HCT116 (cell line): ENCODE measurements at regions not wholly inside any gene's neighbourhood (a gene's known extent, or its start where the extent isn't known, plus 50 kb on each side); places are given as distances from the start of the nearest gene placed in this dataset.
A peak's percentile ranks its signal among the peaks of the same experiment; 100 is the strongest.

Source experiments
- ATAC-seq: fragments of 200-7000 bp; cut with Tn5 transposase; 2 replicates; pipeline ENCODE4 v1.9.1; 2020; ENCODE audit warnings: mild to moderate bottlenecking, moderate library complexity
- BruUV-seq: library from RNA; stranded (reverse); fragments of 400-500 nt; replicated peaks from 2 replicates; lab custom pipeline; 2021; lab: Mats Ljungman, UMichigan
- CTCF ChIA-PET: fragments of 300-600 bp; sonication (Branson Sonifier 250); formaldehyde crosslinking; loops from one replicate; lab custom pipeline; 2021; ENCODE audit warnings: antibody characterized with exemption; lab: Charles Lee
- POLR2A ChIA-PET: fragments of 300-600, 350-600 bp; sonication (Branson Sonifier 250); formaldehyde crosslinking; loops from one replicate; lab custom pipeline; 2021; ENCODE audit warnings: antibody characterized with exemption; lab: Charles Lee
- RAD21 ChIA-PET, 2 experiments: fragments of 300-600 bp; sonication (Branson Sonifier 250); formaldehyde crosslinking; loops; one replicate each; lab custom pipeline; 2023; ENCODE audit warnings: low total read pairs in 2 of 2; ENCODE audit not compliant: uncharacterized antibody in 2 of 2, unreplicated experiment in 2 of 2, low non-redundant PET in 1 of 2; lab: Charles Lee
- DNase-seq: peaks from one replicate; pipeline ENCODE4 v3.0.0-alpha.2; 2010; ENCODE audit warnings: low read depth, low spot score
- H2AFZ ChIP-seq: fragments of 200-600 bp; shearing (Covaris generic), sonication (generic); 2 replicates; pipeline ENCODE4 v1.6.1; 2017; ENCODE audit warnings: low read depth, mixed run types, mixed read lengths, antibody characterized with exemption, low read length; ENCODE audit not compliant: poor library complexity, severe bottlenecking
- H3K27ac ChIP-seq: 2 replicates; pipeline ENCODE4 v1.5.1; 2012; ENCODE audit warnings: low read depth, low read length
- H3K27me3 ChIP-seq: fragments of 200-600 bp; sonication (generic); 2 replicates; pipeline ENCODE4 v1.6.1; 2016; ENCODE audit warnings: mixed run types, low read length, mixed read lengths; ENCODE audit not compliant: insufficient read depth
- H3K36me3 ChIP-seq, 2 experiments: fragments of 200-500 bp in 1 of 2; fragments of 200-600 bp in 1 of 2; sonication (Bioruptor generic) in 1 of 2; sonication (generic) in 1 of 2; 2 replicates each; pipeline versions ENCODE4 v1.5.1 to v1.6.1; 2014 to 2016; ENCODE audit warnings: low read length in 2 of 2, inconsistent platforms in 1 of 2, mixed read lengths in 1 of 2, mixed run types in 1 of 2; ENCODE audit not compliant: insufficient read depth in 2 of 2, control insufficient read depth in 1 of 2
- H3K4me1 ChIP-seq, 2 experiments: fragments of 200-600 bp in 1 of 2; sonication (generic) in 1 of 2; 2 replicates each; pipeline versions ENCODE4 v1.5.1 to v1.6.1; 2012 to 2017; ENCODE audit warnings: low read length in 2 of 2, inconsistent platforms in 1 of 2, mild to moderate bottlenecking in 1 of 2, mixed read lengths in 1 of 2, mixed run types in 1 of 2, moderate library complexity in 1 of 2; ENCODE audit not compliant: insufficient read depth in 2 of 2, control insufficient read depth in 1 of 2
- H3K4me2 ChIP-seq: fragments of 200-600 bp; sonication (generic); 2 replicates; pipeline ENCODE4 v1.6.1; 2017; ENCODE audit warnings: mixed run types, low read length, mixed read lengths
- H3K4me3 ChIP-seq, 2 experiments: fragments of 200-600 bp in 1 of 2; sonication (generic) in 1 of 2; replicated peaks in 1 of 2; 2 replicates each; pipeline ENCODE4 v1.5.1; 2011 to 2016; ENCODE audit warnings: low read length in 2 of 2, control low read depth in 1 of 2, low read depth in 1 of 2, mild to moderate bottlenecking in 1 of 2, mixed read lengths in 1 of 2, mixed run types in 1 of 2
- H3K79me2 ChIP-seq: fragments of 200-600 bp; sonication (generic); 2 replicates; pipeline ENCODE4 v1.6.1; 2017; ENCODE audit warnings: mild to moderate bottlenecking, mixed run types, low read length, moderate library complexity, mixed read lengths; ENCODE audit not compliant: insufficient read depth
- H3K9ac ChIP-seq: fragments of 200-600 bp; sonication (generic); 2 replicates; pipeline ENCODE4 v1.6.1; 2016; ENCODE audit warnings: low read length, mixed read lengths
- H3K9me2 ChIP-seq: fragments of 200-600 bp; sonication (generic), shearing (Covaris generic); 2 replicates; pipeline ENCODE4 v1.6.1; 2017; ENCODE audit warnings: mixed run types, mild to moderate bottlenecking, moderate library complexity; ENCODE audit not compliant: insufficient read depth
- H3K9me3 ChIP-seq, 2 experiments: fragments of 200-500 bp in 1 of 2; fragments of 200-600 bp in 1 of 2; sonication (Bioruptor generic) in 1 of 2; sonication (generic) in 1 of 2; 2 replicates each; pipeline ENCODE4 v1.6.1; 2014 to 2017; ENCODE audit warnings: low read length in 2 of 2, mixed read lengths in 2 of 2, inconsistent platforms in 1 of 2, low read depth in 1 of 2, mild to moderate bottlenecking in 1 of 2, mixed run types in 1 of 2, moderate library complexity in 1 of 2; ENCODE audit not compliant: control insufficient read depth in 1 of 2, insufficient read depth in 1 of 2
- H4K20me1 ChIP-seq: fragments of 200-600 bp; sonication (generic), shearing (Covaris generic); 2 replicates; pipeline ENCODE4 v1.6.1; 2017; ENCODE audit warnings: mixed run types, mild to moderate bottlenecking, moderate library complexity; ENCODE audit not compliant: insufficient read depth
- EGR1 ChIP-seq: IDR thresholded peaks from 2 replicates; pipeline ENCODE4 v1.6.1; 2012; ENCODE audit warnings: low read depth
- ELF1 ChIP-seq: IDR thresholded peaks from 2 replicates; pipeline ENCODE4 v1.6.1; 2012; ENCODE audit warnings: low read depth, borderline replicate concordance
- FOSL1 ChIP-seq: IDR thresholded peaks from 2 replicates; pipeline ENCODE4 v1.6.1; 2012; ENCODE audit warnings: low read depth
- POLR2AphosphoS5 ChIP-seq: IDR thresholded peaks from 2 replicates; pipeline ENCODE4 v1.6.1; 2011; ENCODE audit warnings: mild to moderate bottlenecking, low read depth, low read length, moderate library complexity
- SIN3A ChIP-seq: IDR thresholded peaks from 2 replicates; pipeline ENCODE4 v1.6.1; 2012; ENCODE audit warnings: low read depth
- SP1 ChIP-seq: IDR thresholded peaks from 2 replicates; pipeline ENCODE4 v1.6.1; 2012; ENCODE audit warnings: low read depth
- SRF ChIP-seq: IDR thresholded peaks from 2 replicates; pipeline ENCODE4 v1.6.1; 2012; ENCODE audit warnings: low read depth
- TCF7L2 ChIP-seq: IDR thresholded peaks from 2 replicates; pipeline ENCODE4 v1.7.0; 2011; ENCODE audit warnings: borderline replicate concordance, inconsistent platforms; ENCODE audit not compliant: insufficient read depth, insufficient read length; ENCODE audit errors: extremely low read depth
- ZBTB33 ChIP-seq: IDR thresholded peaks from 2 replicates; pipeline ENCODE4 v1.6.1; 2011; ENCODE audit warnings: mild to moderate bottlenecking, low read length, moderate library complexity; ENCODE audit not compliant: insufficient replicate concordance; ENCODE audit errors: extremely low read depth
- ZNF274 ChIP-seq: fragments of 200-500 bp; sonication (Bioruptor generic); IDR thresholded peaks from 2 replicates; pipeline ENCODE4 v1.6.1; 2014; ENCODE audit warnings: mild to moderate bottlenecking, low read depth, low read length, inconsistent platforms
- intact Hi-C: fragments of 100-400 bp; cut with micrococcal nuclease; formaldehyde crosslinking; loops from 2 replicates; pipeline ENCODE4 v1.10.0; 2022
- TF ChIP-seq, protein P1 (sequence below): IDR thresholded peaks from 2 replicates; pipeline ENCODE4 v1.6.1; 2012

- TF ChIP-seq ZNF274: no peak
Observed at GRCh38 chr6:122072014-122072647, 327.3 kb upstream of the HSF2 start (continued).

DNA sequence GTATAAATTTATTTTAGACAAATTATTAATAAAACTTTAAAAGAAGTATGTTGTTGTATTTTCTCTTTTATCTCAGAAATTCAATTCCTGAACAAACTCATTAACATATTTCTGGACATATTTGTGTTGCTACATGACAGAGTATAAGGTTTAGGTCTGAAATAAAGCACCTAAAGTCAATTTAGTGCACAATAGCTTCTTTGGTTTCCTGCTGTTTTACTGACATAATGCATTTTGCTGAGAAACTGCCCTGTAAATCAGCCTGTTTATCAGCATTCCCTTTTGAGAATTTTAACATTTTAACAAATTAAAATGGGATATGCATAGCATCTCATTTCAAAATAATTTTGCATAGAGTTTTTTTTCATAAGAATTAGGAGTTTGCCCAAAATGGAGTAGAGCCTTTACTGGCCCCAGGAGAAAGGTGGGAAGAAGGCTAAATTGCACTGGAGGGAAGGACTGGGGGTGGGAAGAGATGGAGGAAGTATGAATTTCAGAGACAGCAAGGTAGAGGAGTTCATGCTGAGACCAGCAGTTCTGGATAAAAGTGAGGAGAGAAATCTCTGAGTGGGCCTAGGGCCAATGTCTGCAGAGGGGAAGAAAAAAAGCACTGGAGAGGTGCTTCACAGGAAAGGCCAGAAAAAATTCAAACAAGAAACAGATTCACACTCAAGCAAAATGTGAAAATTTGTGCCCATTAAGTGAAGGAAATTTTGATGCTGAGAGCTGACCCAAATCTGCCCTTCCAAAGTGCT lies 324.2 kb upstream of the HSF2 start:
- H3K27ac ChIP-seq: no peak overlapping the region
- ChIA-PET POLR2A (no interaction called here), CTCF (no interaction called here), RAD21 (no interaction called here)
- no peak overlapping the region for H3K9ac ChIP-seq
- H3K9me3 ChIP-seq: no peaks in the 10 kb centered on the region
- intact Hi-C loops: no loop called here
- no peaks in the 10 kb centered on the region for H3K9me2 ChIP-seq
- no peaks in the 10 kb centered on the region for H3K79me2 ChIP-seq
- no peak for ATAC-seq
- no peak for DNase-seq
- no peaks in the 10 kb centered on the region for H3K4me1 ChIP-seq
- H3K27me3 ChIP-seq: no peaks in the 10 kb centered on the region
- no peaks in the 10 kb centered on the region for H4K20me1 ChIP-seq
- BruUV-seq: no TSS peak
- H3K4me2 ChIP-seq: no peak overlapping the region
- peak overlapping the region; percentile 35 for H2AFZ ChIP-seq
- H3K36me3 ChIP-seq: no peaks in the 10 kb centered on the region
- TF ChIP-seq ZNF274: no peak
- TF ChIP-seq ELF1: no peak
- no peak for TF ChIP-seq TCF7L2
- no peak for TF ChIP-seq EGR1
- TF ChIP-seq, protein P1, sequence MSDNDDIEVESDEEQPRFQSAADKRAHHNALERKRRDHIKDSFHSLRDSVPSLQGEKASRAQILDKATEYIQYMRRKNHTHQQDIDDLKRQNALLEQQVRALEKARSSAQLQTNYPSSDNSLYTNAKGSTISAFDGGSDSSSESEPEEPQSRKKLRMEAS: no peak
- no peak for TF ChIP-seq POLR2AphosphoS5
- no peak for TF ChIP-seq SRF
- TF ChIP-seq ZBTB33: no peak
- no peak for TF ChIP-seq FOSL1
- no peak for TF ChIP-seq SP1
- TF ChIP-seq SIN3A: no peak
- H3K4me3 ChIP-seq: no peak overlapping the region
